Activated CD4-positive, alpha-beta T cell treated with anti-CD3 and anti-CD28 coated beads, Interleukin-2, amount 10 ng/mL, durations not matched to agents 24 days and 14 days (primary cell): ENCODE measurements at regions not wholly inside any gene's neighbourhood (a gene's known extent, or its start where the extent isn't known, plus 50 kb on each side); places are given as distances from the start of the nearest gene placed in this dataset.

Source experiments
- DNase-seq: peaks from one replicate; pipeline ENCODE4 v3.0.0; 2022
- H3K27ac Mint-ChIP-seq: one replicate; pipeline ENCODE4 v1.8.0; 2022; ENCODE audit warnings: mild to moderate bottlenecking, mixed read lengths
- H3K27me3 Mint-ChIP-seq: one replicate; pipeline ENCODE4 v1.8.0; 2022; ENCODE audit warnings: mixed read lengths
- H3K36me3 Mint-ChIP-seq: one replicate; pipeline ENCODE4 v1.8.0; 2022; ENCODE audit warnings: low read depth, mild to moderate bottlenecking, mixed read lengths
- H3K4me1 Mint-ChIP-seq: one replicate; pipeline ENCODE4 v1.8.0; 2021; ENCODE audit warnings: mixed read lengths
- H3K4me3 Mint-ChIP-seq: one replicate; pipeline ENCODE4 v1.8.0; 2022; ENCODE audit warnings: mild to moderate bottlenecking, moderate library complexity, mixed read lengths
- H3K9me3 Mint-ChIP-seq: one replicate; pipeline ENCODE4 v1.8.0; 2021; ENCODE audit warnings: mixed read lengths
- intact Hi-C: fragments of 100-400 bp; cut with micrococcal nuclease; formaldehyde crosslinking; loops from one replicate; pipeline ENCODE4 v1.15.1; 2023

DNA sequence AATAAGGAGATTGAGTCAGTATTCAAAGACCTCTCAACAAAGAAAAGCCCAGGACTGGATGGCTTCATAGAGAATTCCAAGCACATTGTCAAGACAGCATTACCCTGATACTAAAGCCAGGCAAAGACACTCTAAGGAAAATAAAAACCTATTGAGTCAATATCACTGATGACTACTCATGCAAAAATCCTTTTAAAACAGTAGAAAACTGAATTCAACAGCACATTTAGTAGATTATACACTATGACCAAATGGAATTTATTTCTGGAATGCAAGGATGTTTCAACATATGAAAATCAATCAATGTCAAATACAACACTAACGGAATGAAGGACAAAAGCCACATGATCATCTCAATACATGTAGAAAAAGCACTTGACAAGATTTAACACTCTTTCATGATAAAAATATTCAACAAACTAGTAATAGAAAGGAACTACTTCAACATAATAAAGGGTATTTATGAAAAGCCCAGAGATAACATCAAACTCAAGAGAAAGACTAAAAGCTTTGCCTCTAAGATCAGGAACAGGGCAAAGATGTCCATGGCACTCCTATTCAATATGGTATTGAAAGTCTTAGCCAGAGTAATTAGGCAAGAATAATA is 633.3 kb downstream of the ANKRD50 start:
- H3K36me3 Mint-ChIP-seq: no peaks in the 10 kb centered on the region
- no peak overlapping the region for H3K4me3 Mint-ChIP-seq
- H3K27ac Mint-ChIP-seq: no peak overlapping the region
- no peak for DNase-seq
- H3K9me3 Mint-ChIP-seq: no peaks in the 10 kb centered on the region
- no peaks in the 10 kb centered on the region for H3K4me1 Mint-ChIP-seq
- no peaks in the 10 kb centered on the region for H3K27me3 Mint-ChIP-seq
- intact Hi-C loops: no loop called here

DNA sequence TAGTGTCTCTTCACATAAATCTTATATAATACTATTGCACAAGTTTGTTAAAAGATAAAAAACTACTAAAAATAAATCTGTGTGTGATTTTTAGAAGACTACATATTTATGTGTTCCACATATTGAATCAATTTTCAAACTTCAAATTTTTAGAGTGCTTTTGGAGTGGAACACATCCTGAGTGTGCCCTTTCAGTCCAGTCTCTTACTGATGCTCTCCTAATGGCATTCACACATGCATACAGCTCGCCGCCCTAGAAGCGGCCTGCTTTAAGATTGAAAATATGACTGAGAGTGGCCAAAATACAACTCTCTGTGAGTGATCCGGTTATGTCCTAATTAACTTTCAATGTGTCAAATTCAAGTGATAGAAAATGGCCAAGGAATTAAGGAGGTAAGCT is 628.8 kb downstream of the ANKRD50 start:
- H3K4me1 Mint-ChIP-seq: no peaks in the 10 kb centered on the region
- no peak for DNase-seq
- intact Hi-C loops: no loop called here
- no peaks in the 10 kb centered on the region for H3K27me3 Mint-ChIP-seq
- H3K27ac Mint-ChIP-seq: no peak overlapping the region
- H3K9me3 Mint-ChIP-seq: no peaks in the 10 kb centered on the region
- H3K36me3 Mint-ChIP-seq: no peaks in the 10 kb centered on the region
- no peak overlapping the region for H3K4me3 Mint-ChIP-seq

- Mint-ChIP-seq H3K9me3 (no peaks in the 10 kb centered on the region), H3K4me3 (no peak overlapping the region), H3K27ac (no peak overlapping the region), H3K27me3 (no peaks in the 10 kb centered on the region), H3K4me1 (no peaks in the 10 kb centered on the region), H3K36me3 (no peaks in the 10 kb centered on the region)
- intact Hi-C loops: no loop called here
- DNase-seq: no peak
Observed at GRCh38 chr4:124085561-124086180, 626.9 kb downstream of the ANKRD50 start.

GRCh38 chr4:124090021-124090420 is 622.5 kb downstream of the ANKRD50 start:
- Mint-ChIP-seq H3K36me3 (no peaks in the 10 kb centered on the region), H3K4me3 (no peak overlapping the region), H3K4me1 (no peaks in the 10 kb centered on the region), H3K9me3 (no peaks in the 10 kb centered on the region), H3K27me3 (no peaks in the 10 kb centered on the region), H3K27ac (no peak overlapping the region)
- DNase-seq: no peak
- intact Hi-C loops: no loop called here

DNA sequence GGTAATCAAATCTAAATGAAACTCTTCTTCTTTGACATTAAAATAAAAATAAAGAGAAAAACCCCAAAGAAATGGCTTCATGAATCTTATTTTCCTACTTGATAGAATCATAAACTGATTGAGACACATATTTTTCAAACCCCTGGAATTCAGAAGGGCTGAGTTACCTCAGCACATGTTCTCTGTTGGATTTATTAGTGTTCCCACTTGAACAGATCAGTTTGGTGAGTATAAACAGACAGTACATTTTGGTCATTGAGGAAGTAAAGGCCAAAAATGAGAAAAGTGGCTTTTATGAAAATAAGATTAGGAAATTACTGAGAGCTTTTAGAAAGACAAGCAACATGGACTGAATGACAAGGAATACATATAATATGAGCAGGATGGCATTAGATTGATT is 620.4 kb downstream of the ANKRD50 start:
- H3K36me3 Mint-ChIP-seq: no peaks in the 10 kb centered on the region
- no peak overlapping the region for H3K27ac Mint-ChIP-seq
- H3K4me1 Mint-ChIP-seq: no peaks in the 10 kb centered on the region
- H3K4me3 Mint-ChIP-seq: no peak overlapping the region
- no peaks in the 10 kb centered on the region for H3K9me3 Mint-ChIP-seq
- DNase-seq: no peak
- intact Hi-C loops: no loop called here
- no peaks in the 10 kb centered on the region for H3K27me3 Mint-ChIP-seq

GRCh38 chr4:124092541-124092984 is 620.0 kb downstream of the ANKRD50 start:
- no peak for DNase-seq
- Mint-ChIP-seq H3K4me3 (no peak overlapping the region), H3K27ac (no peak overlapping the region), H3K27me3 (no peaks in the 10 kb centered on the region), H3K36me3 (no peaks in the 10 kb centered on the region), H3K4me1 (no peaks in the 10 kb centered on the region), H3K9me3 (no peaks in the 10 kb centered on the region)
- intact Hi-C loops: no loop called here

DNA sequence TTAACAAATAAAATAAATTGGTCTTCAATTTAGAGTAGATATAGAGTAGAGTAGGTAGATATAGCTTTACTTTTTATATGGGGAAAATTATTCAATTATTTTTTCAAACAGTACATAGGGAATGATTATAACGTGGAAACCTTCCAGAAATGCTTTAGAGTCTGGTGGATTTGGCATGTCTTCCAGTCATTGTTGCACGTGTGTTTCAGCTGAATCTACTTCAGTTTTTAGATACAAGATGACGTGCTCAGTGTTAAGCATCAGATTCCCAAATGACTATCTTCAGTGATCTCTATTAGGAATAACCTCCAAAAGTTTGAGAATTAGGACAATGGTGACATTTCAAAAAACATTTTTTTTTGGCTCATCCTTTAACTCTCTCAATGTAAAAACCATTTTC is 616.9 kb downstream of the ANKRD50 start:
- H3K4me3 Mint-ChIP-seq: no peak overlapping the region
- H3K36me3 Mint-ChIP-seq: no peaks in the 10 kb centered on the region
- no peaks in the 10 kb centered on the region for H3K4me1 Mint-ChIP-seq
- DNase-seq: no peak
- no peak overlapping the region for H3K27ac Mint-ChIP-seq
- H3K9me3 Mint-ChIP-seq: no peaks in the 10 kb centered on the region
- intact Hi-C loops: no loop called here
- H3K27me3 Mint-ChIP-seq: no peaks in the 10 kb centered on the region

GRCh38 chr4:124096290-124096689 is 616.2 kb downstream of the ANKRD50 start:
- Mint-ChIP-seq H3K9me3 (no peaks in the 10 kb centered on the region), H3K4me3 (no peak overlapping the region), H3K36me3 (no peaks in the 10 kb centered on the region), H3K27me3 (no peaks in the 10 kb centered on the region), H3K27ac (no peak overlapping the region), H3K4me1 (no peaks in the 10 kb centered on the region)
- intact Hi-C loops: no loop called here
- no peak for DNase-seq

GRCh38 chr4:124097447-124097846 is 615.1 kb downstream of the ANKRD50 start:
- no peaks in the 10 kb centered on the region for H3K9me3 Mint-ChIP-seq
- no peaks in the 10 kb centered on the region for H3K36me3 Mint-ChIP-seq
- H3K4me1 Mint-ChIP-seq: no peaks in the 10 kb centered on the region
- no peak overlapping the region for H3K4me3 Mint-ChIP-seq
- intact Hi-C loops: no loop called here
- DNase-seq: no peak
- no peak overlapping the region for H3K27ac Mint-ChIP-seq
- no peaks in the 10 kb centered on the region for H3K27me3 Mint-ChIP-seq

- DNase-seq: no peak
- Mint-ChIP-seq H3K36me3 (no peaks in the 10 kb centered on the region), H3K27me3 (no peaks in the 10 kb centered on the region), H3K4me3 (no peak overlapping the region), H3K27ac (no peak overlapping the region), H3K4me1 (no peaks in the 10 kb centered on the region), H3K9me3 (no peaks in the 10 kb centered on the region)
- intact Hi-C loops: no loop called here
Observed at GRCh38 chr4:124104101-124104500, 608.4 kb downstream of the ANKRD50 start.

GRCh38 chr4:124104628-124105027 is 607.9 kb downstream of the ANKRD50 start:
- no peaks in the 10 kb centered on the region for H3K4me1 Mint-ChIP-seq
- H3K27ac Mint-ChIP-seq: no peak overlapping the region
- no peaks in the 10 kb centered on the region for H3K9me3 Mint-ChIP-seq

GRCh38 chr4:124105212-124105611 is 607.3 kb downstream of the ANKRD50 start:
- Mint-ChIP-seq H3K36me3 (no peaks in the 10 kb centered on the region), H3K27me3 (no peaks in the 10 kb centered on the region), H3K9me3 (no peaks in the 10 kb centered on the region), H3K4me1 (no peaks in the 10 kb centered on the region), H3K27ac (no peak overlapping the region), H3K4me3 (no peak overlapping the region)
- no peak for DNase-seq
- intact Hi-C loops: no loop called here

More at GRCh38 chr4:124104628-124105027, 607.9 kb downstream of the ANKRD50 start:
- intact Hi-C loops: no loop called here
- Mint-ChIP-seq H3K36me3 (no peaks in the 10 kb centered on the region), H3K27me3 (no peaks in the 10 kb centered on the region), H3K4me3 (no peak overlapping the region)
- no peak for DNase-seq

GRCh38 chr4:124111411-124111810 is 601.1 kb downstream of the ANKRD50 start:
- intact Hi-C loops: loop anchor here (10.0 kb wide), 1 partner anchor 337 kb away; no protein-coding TSS in a partner anchor
- Mint-ChIP-seq H3K27ac (no peak overlapping the region), H3K4me1 (no peaks in the 10 kb centered on the region), H3K4me3 (no peak overlapping the region), H3K36me3 (no peaks in the 10 kb centered on the region), H3K9me3 (no peaks in the 10 kb centered on the region), H3K27me3 (no peaks in the 10 kb centered on the region)
- no peak for DNase-seq

DNA sequence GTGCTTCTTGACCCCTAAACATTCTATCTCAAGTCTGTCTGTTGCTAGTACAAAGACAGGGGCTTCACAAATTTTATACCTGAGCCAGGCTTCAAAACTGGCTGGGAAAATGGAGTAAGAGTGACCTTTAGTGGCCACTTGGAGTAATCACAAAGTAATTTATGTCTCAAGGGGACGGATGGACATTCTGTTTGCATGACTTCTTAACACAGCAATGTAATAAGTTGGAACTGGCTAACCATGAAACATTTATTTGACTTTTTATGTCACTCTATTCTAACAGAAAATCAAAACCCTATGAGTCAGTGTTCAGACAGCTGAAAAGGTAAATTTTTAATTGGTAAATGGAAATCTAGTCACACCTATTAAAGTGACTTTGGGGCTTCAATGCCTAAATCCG is 600.6 kb downstream of the ANKRD50 start:
- Mint-ChIP-seq H3K36me3 (no peaks in the 10 kb centered on the region), H3K4me1 (no peaks in the 10 kb centered on the region), H3K4me3 (no peak overlapping the region), H3K9me3 (no peaks in the 10 kb centered on the region), H3K27ac (no peak overlapping the region), H3K27me3 (no peaks in the 10 kb centered on the region)
- intact Hi-C loops: loop anchor here (10.0 kb wide), 1 partner anchor 337 kb away; no protein-coding TSS in a partner anchor
- no peak for DNase-seq

GRCh38 chr4:124118061-124118460 is 594.5 kb downstream of the ANKRD50 start:
- no peak overlapping the region for H3K27ac Mint-ChIP-seq
- H3K27me3 Mint-ChIP-seq: no peaks in the 10 kb centered on the region
- H3K9me3 Mint-ChIP-seq: no peaks in the 10 kb centered on the region
- H3K4me3 Mint-ChIP-seq: no peak overlapping the region
- no peak for DNase-seq
- intact Hi-C loops: loop anchor here (10.0 kb wide), 1 partner anchor 343 kb away; no protein-coding TSS in a partner anchor
- no peaks in the 10 kb centered on the region for H3K4me1 Mint-ChIP-seq
- H3K36me3 Mint-ChIP-seq: no peaks in the 10 kb centered on the region
